ENCODE measurements at regions not wholly inside any gene's neighbourhood (a gene's known extent, or its start where the extent isn't known, plus 50 kb on each side); places are given as distances from the start of the nearest gene placed in this dataset.
A peak's percentile ranks its signal among the peaks of the same experiment; 100 is the strongest.

GRCh38 chr2:172204309-172204708 is 101.6 kb upstream of the DLX2 start:
- DNase-seq (ENCODE audit: low spot score) (no peak), FAIRE-seq (no peak)

DNA sequence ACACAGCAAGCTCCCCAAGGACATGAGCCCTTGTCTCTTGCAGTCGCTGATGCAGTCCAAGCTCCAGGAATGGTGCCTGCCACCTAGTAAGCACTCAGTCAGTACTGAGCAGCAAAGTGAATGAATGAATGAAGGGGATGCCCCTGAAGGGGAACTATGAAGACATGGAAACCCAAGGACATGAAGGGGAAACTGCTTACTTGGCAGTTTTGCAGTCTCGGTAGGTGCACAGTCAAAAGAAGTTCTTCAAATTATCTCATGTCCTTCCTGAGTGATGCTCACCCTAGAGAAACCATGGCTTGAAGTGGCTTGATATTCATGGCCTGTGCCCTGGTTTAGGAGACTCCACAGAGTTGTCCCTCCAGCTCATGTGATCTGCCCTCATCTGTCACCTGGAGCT is 102.1 kb upstream of the DLX2 start:
- FAIRE-seq (no peak), DNase-seq (ENCODE audit: low spot score) (no peak)

DNA sequence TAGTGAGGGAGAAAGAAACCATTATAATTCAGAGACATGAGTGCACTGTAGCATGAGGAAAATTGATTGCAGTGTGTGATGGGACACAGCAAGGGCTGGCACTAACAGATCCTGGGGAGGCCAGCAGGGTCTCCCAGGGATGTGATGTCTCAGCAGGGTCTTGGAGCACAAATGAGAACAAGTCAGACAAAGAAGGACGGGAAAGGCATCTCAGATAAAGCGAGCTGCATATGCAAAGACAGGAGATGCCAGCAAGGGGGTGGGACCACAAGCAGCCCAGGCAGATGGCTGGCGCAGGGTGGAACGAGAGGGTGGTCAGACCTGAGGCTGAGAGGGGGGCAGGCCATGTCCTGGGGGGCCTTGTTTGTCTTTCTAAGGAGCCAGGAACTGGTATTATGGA is 102.6 kb upstream of the DLX2 start:
- no peak for FAIRE-seq
- no peak for DNase-seq (ENCODE audit: low spot score)

DNA sequence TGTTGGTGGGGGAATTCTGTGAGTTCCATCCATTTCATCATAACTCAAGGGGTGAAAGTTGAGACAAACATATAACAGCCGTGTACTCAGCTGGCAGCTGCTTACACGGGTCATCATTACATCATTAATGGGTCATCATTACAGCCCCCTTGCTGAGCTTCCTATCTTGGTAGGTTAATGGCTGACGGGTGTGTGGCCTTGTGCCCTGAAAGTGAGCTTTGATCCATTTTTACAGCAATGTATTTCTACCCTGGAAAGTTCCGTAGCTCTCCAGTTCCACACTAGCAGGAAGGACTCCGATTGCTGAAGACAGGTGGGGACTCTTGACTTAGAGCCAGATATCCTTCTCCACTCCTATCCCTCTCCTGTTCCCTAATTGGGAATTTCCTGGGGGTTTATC is 105.2 kb upstream of the DLX2 start:
- DNase-seq (ENCODE audit: low spot score) (no peak), FAIRE-seq (no peak)

DNA sequence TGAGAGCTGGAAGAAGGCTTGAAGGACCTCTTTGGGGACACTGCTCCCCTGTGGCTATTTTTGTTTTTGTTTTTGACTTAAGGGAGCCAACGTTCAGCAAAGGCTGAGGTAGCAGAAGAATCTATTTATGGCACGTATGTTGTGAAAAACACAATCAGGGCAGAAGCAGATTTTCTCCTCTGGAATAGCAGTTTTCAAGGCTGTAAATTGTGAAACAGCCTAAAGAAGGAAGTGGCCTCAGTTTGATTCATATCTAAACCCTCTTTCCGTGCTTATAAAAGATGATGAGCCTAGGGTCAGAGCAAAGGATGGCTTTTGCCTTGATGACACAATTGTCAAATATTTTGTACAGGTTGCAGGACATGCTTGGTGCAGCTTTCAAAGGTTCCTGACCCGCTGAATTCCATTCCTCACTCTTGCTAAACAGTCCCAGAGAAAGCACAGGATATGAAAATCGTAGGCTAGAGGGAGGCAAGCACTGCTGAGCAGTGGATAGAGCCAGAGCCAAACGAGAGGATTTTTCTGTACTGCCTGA is 106.2 kb upstream of the DLX2 start:
- FAIRE-seq (no peak), DNase-seq (ENCODE audit: low spot score) (peak; percentile 13)

GRCh38 chr2:172210599-172210998 is 107.9 kb upstream of the DLX2 start:
- FAIRE-seq = no peak
- no peak for DNase-seq (ENCODE audit: low spot score)

GRCh38 chr2:172211512-172211911 is 108.8 kb upstream of the DLX2 start:
- FAIRE-seq (no peak), DNase-seq (ENCODE audit: low spot score) (no peak)

GRCh38 chr2:172213116-172213860 is 110.6 kb upstream of the DLX2 start:
- FAIRE-seq (no peak), DNase-seq (ENCODE audit: low spot score) (no peak)

- no peak for FAIRE-seq
- DNase-seq (ENCODE audit: low spot score) = no peak
Measured at GRCh38 chr2:172214252-172214651, 111.6 kb upstream of the DLX2 start.

DNA sequence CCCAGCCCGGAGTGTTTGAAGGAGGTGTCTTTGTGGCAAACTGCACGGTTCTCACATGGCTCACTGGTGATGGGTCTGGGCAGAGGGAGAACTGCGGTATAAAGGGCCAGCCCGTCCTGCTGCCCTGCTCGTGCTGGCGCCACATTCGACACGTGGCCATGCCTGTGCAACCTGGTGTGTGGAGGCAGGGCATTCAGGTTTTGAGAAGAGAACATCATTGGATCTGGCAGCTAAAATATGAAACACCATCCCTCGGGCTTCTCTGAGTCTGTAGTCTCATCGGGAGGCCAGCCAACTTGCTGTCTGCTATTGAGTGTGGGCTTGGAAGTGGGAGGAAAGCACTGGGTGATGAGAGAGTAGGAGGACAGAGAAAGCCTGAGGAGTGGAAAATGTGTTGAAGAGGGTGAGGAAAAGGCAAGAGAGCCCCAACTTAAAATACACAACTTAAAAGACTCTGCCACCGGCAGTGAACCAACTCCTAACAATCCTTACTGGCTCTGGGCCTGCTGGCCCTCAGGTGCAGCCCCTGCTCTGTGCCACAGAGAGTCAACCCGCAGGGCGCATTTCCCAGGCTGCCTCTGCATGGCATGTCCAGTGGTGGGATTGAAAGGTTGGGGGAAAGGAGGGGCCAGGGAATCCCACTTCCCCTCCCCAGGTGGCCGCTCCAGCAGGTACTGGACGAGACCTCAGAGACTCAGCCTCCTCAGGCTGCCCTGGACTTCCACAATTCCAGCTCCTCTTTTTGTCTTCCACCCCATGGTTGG is 112.7 kb upstream of the DLX2 start:
- DNase-seq (ENCODE audit: low spot score) (no peak), FAIRE-seq (no peak)

DNA sequence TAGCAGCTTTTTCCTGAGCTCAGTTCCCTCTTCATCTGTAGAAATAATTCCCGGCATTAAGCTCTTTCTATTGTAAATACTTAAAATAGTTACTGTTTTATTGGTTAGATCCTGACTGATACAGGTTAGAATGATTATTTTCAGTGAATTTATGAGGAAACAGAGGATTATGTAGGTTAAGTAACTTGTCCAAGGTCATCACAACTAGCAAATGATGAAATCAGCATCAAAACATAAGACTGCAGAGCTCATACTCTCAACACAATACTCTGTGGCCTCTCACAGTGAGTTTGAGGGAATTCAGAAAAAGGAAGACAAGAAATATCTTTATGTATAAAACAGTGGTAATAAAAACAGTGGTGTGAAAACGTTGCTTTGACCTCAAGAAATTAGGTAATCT is 113.2 kb upstream of the DLX2 start:
- no peak for DNase-seq (ENCODE audit: low spot score)
- FAIRE-seq = no peak

DNA sequence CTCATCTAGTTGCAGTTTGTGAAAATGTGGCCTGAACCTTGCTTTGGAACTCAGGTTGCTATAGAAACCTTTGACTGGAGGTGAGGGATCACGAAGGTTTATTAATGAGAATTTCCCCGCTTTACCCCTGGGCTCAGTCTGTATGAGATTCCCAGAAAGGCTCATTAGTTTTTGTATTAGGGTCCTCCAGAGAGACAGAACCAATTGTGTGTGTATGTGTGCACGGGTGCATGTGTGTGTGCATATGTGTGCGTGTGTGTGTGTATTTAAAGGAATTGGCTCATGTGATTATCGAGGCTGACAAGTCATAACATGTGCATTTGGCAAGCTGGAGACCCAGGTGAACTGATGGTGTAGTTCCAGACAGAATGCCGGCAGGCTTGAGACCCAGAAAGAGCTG is 113.8 kb upstream of the DLX2 start:
- FAIRE-seq (no peak), DNase-seq (ENCODE audit: low spot score) (no peak)

- FAIRE-seq (no peak), DNase-seq (ENCODE audit: low spot score) (no peak)
Measured at GRCh38 chr2:172219201-172219600, 116.5 kb upstream of the DLX2 start.

- no peak for DNase-seq (ENCODE audit: low spot score)
Measured at GRCh38 chr2:172220121-172220520, 117.4 kb upstream of the DLX2 start.

DNA sequence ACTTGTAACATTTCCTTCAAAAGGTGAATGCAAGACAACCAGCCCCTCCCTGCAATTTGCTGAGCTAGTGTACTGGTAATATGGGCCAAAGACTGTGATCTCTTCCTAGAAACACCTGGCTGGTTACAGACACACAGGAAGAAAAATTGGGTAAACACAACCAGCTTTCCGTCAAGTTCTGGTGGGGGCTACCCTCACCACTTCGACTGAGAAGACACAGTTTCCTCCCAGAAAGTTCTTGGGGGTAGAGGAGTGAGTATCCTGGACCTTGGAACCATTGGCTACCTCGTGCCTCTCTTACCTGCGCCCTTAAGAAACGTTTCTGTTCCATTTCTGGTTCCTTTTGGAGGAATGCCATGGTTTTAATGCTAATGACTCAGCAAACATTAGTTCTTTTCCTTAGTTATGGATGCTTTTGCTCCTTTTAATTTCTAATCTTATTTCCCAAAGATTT is 120.9 kb upstream of the DLX2 start:
- DNase-seq (ENCODE audit: low spot score) = no peak
- no peak for FAIRE-seq

More at GRCh38 chr2:172220121-172220520, 117.4 kb upstream of the DLX2 start:
- FAIRE-seq = no peak

DNA sequence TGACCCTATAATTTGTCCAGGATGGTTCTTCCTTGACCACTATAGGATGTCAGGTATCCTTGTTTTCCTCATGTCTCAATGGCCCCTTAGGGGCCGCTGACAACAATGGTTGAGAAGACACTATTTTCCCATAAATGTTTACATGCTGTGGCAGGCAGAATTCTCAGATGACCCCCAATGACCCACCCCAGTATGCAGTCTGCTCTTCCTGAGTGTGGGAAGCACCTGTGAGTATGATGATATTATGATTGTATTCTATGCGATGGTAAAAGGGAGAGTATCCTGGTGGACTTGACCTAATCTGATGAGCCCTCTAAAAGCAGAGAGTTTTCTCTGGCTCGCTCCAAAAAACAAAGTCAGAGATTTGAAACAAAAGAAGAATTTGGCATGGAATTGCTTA is 123.1 kb upstream of the DLX2 start:
- FAIRE-seq (no peak), DNase-seq (ENCODE audit: low spot score) (no peak)

GRCh38 chr2:172226244-172227061 is 123.8 kb upstream of the DLX2 start:
- DNase-seq (ENCODE audit: low spot score) = no peak
- FAIRE-seq = no peak

- no peak for FAIRE-seq
Measured at GRCh38 chr2:172227719-172228118, 125.0 kb upstream of the DLX2 start.

DNA sequence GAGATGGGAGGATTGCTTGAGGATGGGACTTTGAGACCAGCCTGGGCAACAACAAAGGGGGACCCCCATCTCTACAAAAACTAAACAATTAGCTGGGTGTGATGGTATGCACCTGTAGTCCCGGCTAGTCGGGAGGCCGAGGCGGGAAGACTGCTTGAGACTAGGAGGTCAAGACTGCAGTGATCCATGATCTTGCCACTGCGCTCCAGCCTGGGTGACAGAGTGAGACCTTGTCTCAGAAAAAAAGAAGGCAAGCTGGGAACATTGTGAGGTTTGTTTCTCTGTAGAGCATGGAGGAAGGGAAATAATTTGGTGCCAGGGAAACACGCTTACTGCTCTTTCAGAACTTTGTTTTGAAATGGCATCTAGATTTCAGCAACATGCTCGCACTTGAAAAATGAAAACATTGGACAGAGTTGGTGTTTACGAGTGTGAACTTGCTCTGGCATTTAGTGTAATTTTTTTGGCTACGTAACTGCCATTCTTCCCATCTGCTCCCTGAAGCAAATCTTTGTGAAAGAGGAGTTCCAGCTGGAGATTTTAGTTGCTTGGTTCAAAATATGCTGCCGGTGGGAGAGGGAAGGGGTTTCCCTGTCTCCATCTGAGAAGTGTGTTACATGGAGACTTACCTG is 125.6 kb upstream of the DLX2 start:
- DNase-seq (ENCODE audit: low spot score) = no peak
- FAIRE-seq = no peak

More at GRCh38 chr2:172227719-172228118, 125.0 kb upstream of the DLX2 start:
- no peak for DNase-seq (ENCODE audit: low spot score)

DNA sequence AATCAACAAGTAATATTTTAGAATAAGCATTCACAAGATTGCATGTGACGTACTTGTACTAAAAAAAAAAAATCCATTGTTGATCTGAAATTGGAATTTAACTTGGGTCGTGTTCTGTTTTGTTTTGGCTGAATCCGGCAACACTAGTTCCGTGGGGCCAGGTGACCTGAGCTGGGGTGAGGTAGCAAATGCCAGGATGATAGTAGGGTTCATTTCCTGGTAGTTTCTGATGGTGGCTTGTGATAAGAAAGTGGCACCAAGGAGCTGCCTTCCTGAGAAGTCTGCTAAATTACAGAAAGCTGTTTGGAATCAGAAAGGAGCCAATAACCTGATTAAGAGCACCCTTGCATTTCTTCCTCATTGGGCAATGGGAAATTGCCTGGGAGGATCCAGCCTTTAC is 126.4 kb upstream of the DLX2 start:
- no peak for FAIRE-seq
- DNase-seq (ENCODE audit: low spot score) = no peak

DNA sequence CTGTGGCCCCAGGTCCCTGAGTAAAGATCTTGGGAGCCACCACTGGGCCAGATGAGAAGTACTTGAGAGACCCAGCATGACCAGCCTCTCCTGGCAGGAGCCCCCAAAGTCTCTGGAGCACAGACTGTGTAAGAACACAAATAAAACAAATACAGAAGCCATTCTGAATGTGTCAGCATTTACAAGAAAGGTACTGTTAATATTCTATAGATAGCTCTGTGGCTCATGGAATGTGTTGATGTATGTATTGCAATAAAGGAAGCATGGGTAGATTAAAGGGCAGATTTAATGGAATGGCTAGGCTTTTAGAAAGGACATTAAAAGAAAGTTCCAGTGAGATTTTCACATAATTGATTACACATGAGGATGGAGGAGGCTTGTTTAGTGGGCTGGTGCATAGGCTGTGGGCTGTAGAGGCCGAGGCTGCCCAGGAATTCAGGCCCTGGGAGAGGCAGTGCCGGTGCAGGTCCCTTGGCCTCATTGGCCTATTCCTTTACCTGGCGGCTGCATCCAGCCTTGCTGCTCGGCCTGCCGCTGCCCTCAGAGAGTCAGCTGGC is 127.7 kb upstream of the DLX2 start:
- no peak for FAIRE-seq
- DNase-seq (ENCODE audit: low spot score) = no peak
